NCI-H446 treated with DMSO at 0.1 percent for 48 hours (cell line): ENCODE measurements at regions not wholly inside any gene's neighbourhood (a gene's known extent, or its start where the extent isn't known, plus 50 kb on each side); places are given as distances from the start of the nearest gene placed in this dataset.

Source experiments
- DNase-seq: peaks from one replicate; lab custom pipeline; 2025; lab: John Stamatoyannopoulos, UW

- DNase-seq: no peak
These were observed 567.3 kb upstream of the BTBD3 start for GRCh38 chr20:11350126-11351005.

GRCh38 chr20:11352041-11352440, 565.7 kb upstream of the BTBD3 start:
- DNase-seq: no peak

- DNase-seq: no peak
These were observed 562.8 kb upstream of the BTBD3 start for GRCh38 chr20:11354846-11355245.

- no peak for DNase-seq
These were observed 562.3 kb upstream of the BTBD3 start for GRCh38 chr20:11355345-11355744.

- no peak for DNase-seq
These were observed 561.6 kb upstream of the BTBD3 start for GRCh38 chr20:11356061-11356460.

- DNase-seq: no peak
These were observed 555.2 kb upstream of the BTBD3 start for GRCh38 chr20:11362450-11362849.

GRCh38 chr20:11364736-11365135, 553.0 kb upstream of the BTBD3 start:
- no peak for DNase-seq

- DNase-seq: no peak
These were observed 551.0 kb upstream of the BTBD3 start for GRCh38 chr20:11366660-11367059.

- no peak for DNase-seq
These were observed 549.2 kb upstream of the BTBD3 start for GRCh38 chr20:11368499-11368898.

GRCh38 chr20:11368965-11369711, 548.6 kb upstream of the BTBD3 start:
- no peak for DNase-seq

- no peak for DNase-seq
These were observed 545.9 kb upstream of the BTBD3 start for GRCh38 chr20:11371831-11372230.

GRCh38 chr20:11372876-11373790, 544.6 kb upstream of the BTBD3 start:
- peak; percentile 61 for DNase-seq

GRCh38 chr20:11375335-11375734, 542.4 kb upstream of the BTBD3 start:
- DNase-seq: no peak

GRCh38 chr20:11375966-11376365, 541.7 kb upstream of the BTBD3 start:
- no peak for DNase-seq

- no peak for DNase-seq
These were observed 541.3 kb upstream of the BTBD3 start for GRCh38 chr20:11376420-11376819.

- DNase-seq: no peak
These were observed 540.7 kb upstream of the BTBD3 start for GRCh38 chr20:11376998-11377397.

GRCh38 chr20:11377761-11378160, 539.9 kb upstream of the BTBD3 start:
- no peak for DNase-seq

GRCh38 chr20:11378252-11378651, 539.4 kb upstream of the BTBD3 start:
- DNase-seq: no peak

- DNase-seq: no peak
These were observed 538.3 kb upstream of the BTBD3 start for GRCh38 chr20:11379257-11380011.

GRCh38 chr20:11380283-11380682, 537.4 kb upstream of the BTBD3 start:
- DNase-seq: no peak

- DNase-seq: no peak
These were observed 530.4 kb upstream of the BTBD3 start for GRCh38 chr20:11387189-11387754.
